C4-2B (cell line): ENCODE measurements at regions not wholly inside any gene's neighbourhood (a gene's known extent, or its start where the extent isn't known, plus 50 kb on each side); places are given as distances from the start of the nearest gene placed in this dataset.

Experiments used
- H3K27ac ChIP-seq: fragments of 450-650 bp; 2 replicates; pipeline ENCODE4 v1.5.1; 2017
- CTCF ChIP-seq: fragments of 450-650 bp; conservative IDR thresholded peaks from 2 replicates; pipeline ENCODE4 v1.5.1; 2017; ENCODE audit warnings: mild to moderate bottlenecking
- ZFX ChIP-seq: fragments of 450-650 bp; IDR thresholded peaks from 2 replicates; pipeline ENCODE4 v1.6.1; 2017

- TF ChIP-seq ZFX (no peak), CTCF (no peak)
- H3K27ac ChIP-seq = no peak overlapping the region
Measured at GRCh38 chr22:48602805-48603518, 1224.7 kb downstream of the BRD1 start.

GRCh38 chr22:48600681-48601080, 1227.0 kb downstream of the BRD1 start:
- TF ChIP-seq CTCF (no peak), ZFX (no peak)
- H3K27ac ChIP-seq = no peak overlapping the region

GRCh38 chr22:48600171-48600570, 1227.5 kb downstream of the BRD1 start:
- TF ChIP-seq CTCF (no peak), ZFX (no peak)
- no peak overlapping the region for H3K27ac ChIP-seq

- TF ChIP-seq ZFX (no peak), CTCF (no peak)
- no peak overlapping the region for H3K27ac ChIP-seq
Measured at GRCh38 chr22:48599346-48599745, 1228.3 kb downstream of the BRD1 start.

- TF ChIP-seq ZFX (no peak), CTCF (no peak)
- H3K27ac ChIP-seq = no peak overlapping the region
Measured at GRCh38 chr22:48596111-48596850, 1231.4 kb downstream of the BRD1 start.

- H3K27ac ChIP-seq = no peak overlapping the region
- no peak for TF ChIP-seq ZFX
- no peak for TF ChIP-seq CTCF
Measured at GRCh38 chr22:48595511-48595905, 1232.2 kb downstream of the BRD1 start.

- TF ChIP-seq ZFX (no peak), CTCF (no peak)
- H3K27ac ChIP-seq = no peak overlapping the region
Measured at GRCh38 chr22:48594757-48595510, 1232.7 kb downstream of the BRD1 start.
